Gastrocnemius medialis (tissue), 4 donors: ENCODE measurements at regions not wholly inside any gene's neighbourhood (a gene's known extent, or its start where the extent isn't known, plus 50 kb on each side); places are given as distances from the start of the nearest gene placed in this dataset.

Experiments used
- POLR2A ChIP-seq, 2 donors: fragments of 450-650 bp; IDR thresholded peaks; one replicate each; pipeline ENCODE4 v1.6.1; 2017; ENCODE audit warnings: antibody characterized with exemption in 2 of 2, mild to moderate bottlenecking in 2 of 2, moderate library complexity in 2 of 2
- TF ChIP-seq, protein P1 (sequence below), 5 experiments: fragments of 450-650 bp in 3 of 5; fragments of 200-600 bp in 2 of 5; sonication (generic) in 2 of 5; IDR thresholded peaks in 4 of 5; conservative IDR thresholded peaks in 1 of 5; 1 replicate in 4 of 5; 2 replicates in 1 of 5; pipeline ENCODE4 v1.5.1; 2016 to 2019; ENCODE audit warnings: antibody characterized with exemption in 5 of 5, mild to moderate bottlenecking in 3 of 5, moderate library complexity in 3 of 5

DNA sequence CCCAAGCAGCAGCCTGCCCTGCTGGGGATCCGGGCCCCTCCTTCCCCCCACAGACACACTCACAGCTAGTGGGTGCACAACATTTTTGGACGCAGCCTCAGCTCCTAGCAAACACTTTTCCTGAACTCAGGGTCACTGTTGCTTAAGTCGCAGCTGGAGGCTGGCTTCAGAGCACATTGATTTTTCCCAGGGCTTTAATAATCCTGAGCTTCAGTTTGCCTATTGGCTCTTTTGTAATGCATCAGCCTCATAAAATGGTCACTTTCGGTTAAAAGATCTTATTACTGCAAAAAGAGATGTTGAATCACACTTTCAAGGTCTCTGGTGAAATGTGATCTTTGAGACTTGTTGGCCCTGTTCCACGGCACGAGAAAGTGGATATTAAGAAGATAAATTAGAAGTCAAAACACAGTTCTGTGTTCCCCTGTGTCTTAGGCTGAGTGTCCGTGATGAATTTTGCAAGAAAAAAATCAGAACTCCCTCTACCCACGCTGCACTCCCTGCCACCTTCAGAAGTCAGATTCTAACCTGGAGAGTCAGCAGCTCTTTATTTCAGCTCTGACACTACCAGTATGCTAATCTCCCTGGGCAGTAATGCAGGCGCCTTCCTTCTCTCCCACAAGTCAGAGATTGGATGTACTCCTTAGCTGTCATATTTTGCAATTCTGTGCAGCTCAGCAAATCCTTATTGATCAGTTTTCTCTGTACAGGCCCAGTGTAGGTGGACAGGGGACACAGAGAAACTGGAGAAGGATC is 158.2 kb upstream of the E2F8 start:
- TF ChIP-seq POLR2A (IDR thresholded peaks at IDR 0.05), result no peak
- TF ChIP-seq, protein P1, sequence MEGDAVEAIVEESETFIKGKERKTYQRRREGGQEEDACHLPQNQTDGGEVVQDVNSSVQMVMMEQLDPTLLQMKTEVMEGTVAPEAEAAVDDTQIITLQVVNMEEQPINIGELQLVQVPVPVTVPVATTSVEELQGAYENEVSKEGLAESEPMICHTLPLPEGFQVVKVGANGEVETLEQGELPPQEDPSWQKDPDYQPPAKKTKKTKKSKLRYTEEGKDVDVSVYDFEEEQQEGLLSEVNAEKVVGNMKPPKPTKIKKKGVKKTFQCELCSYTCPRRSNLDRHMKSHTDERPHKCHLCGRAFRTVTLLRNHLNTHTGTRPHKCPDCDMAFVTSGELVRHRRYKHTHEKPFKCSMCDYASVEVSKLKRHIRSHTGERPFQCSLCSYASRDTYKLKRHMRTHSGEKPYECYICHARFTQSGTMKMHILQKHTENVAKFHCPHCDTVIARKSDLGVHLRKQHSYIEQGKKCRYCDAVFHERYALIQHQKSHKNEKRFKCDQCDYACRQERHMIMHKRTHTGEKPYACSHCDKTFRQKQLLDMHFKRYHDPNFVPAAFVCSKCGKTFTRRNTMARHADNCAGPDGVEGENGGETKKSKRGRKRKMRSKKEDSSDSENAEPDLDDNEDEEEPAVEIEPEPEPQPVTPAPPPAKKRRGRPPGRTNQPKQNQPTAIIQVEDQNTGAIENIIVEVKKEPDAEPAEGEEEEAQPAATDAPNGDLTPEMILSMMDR (IDR thresholded peaks at IDR 0.05 in 4 of 5, conservative IDR thresholded peaks at IDR 0.05 in 1 of 5), result no peak
